GM04504 (cell line): ENCODE measurements at regions not wholly inside any gene's neighbourhood (a gene's known extent, or its start where the extent isn't known, plus 50 kb on each side); places are given as distances from the start of the nearest gene placed in this dataset.
"Not testable (repeated sequence)": the region's sequence is repeated elsewhere in the genome, so short reads cannot be mapped to it uniquely, and the experiment has no call there.

Experiments
- DNase-seq: peaks from one replicate; pipeline ENCODE4 v3.0.0-alpha.2; 2012; ENCODE audit warnings: low read depth

DNA sequence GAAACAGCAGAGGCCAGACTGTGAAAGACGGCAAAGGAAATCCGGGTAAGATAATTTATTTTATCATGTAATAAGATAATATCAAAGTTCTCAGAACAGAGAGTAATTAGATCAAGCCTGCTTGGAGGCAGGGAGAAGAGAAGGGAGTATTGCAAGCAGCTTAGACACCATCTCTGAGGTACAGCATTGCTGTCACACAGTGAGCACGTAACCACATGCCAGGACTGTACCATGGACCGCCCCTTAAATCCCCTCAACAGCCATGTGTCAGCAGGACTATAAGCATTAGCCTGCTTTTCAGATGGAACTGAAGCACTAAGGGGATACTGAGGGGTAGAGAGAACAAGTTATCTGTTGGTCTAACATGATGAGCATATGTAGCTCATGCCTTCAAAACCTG lies 141.5 kb downstream of the C6orf118 start:
- no peak for DNase-seq

DNA sequence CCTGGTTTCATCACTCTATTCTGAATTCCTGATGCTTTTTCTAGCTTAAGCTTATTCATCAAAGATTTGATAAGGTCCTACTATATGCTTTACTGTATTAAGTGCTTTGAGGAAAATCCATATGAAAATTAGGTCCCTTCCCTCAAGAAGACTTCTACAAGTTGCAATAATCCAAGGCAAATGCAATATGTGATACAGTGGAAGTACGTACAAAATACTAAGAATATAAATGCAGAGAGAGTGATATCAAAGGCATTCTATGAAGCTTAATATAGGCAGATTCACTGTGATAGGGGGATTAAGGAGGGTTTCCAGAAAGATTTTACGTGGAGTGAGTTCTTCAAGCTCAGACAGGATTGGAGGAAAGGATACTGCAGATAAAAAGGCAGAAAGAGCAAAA lies 142.1 kb downstream of the C6orf118 start:
- no peak for DNase-seq

DNA sequence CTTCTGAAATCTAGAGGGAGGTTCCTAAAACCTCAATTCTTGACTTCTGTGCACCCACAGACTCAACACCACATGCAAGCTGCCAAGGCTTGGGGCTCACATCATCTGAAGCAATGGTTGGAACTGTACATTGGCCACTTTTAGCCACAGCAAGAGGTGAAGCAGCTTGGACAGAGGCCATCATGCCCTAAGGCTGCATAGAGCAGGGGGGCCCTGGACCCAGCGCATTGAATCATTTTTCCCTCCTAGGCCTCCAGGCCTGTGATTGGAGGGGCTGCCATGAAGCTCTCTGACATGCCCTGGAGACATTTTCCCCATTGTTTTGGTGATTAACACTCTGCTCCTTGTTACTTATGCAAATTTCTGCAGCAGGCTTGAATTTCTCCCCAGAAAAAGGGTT lies 145.9 kb downstream of the C6orf118 start:
- no peak for DNase-seq

- no peak for DNase-seq
Measured at GRCh38 chr6:165159460-165159859, 149.9 kb downstream of the C6orf118 start.

DNA sequence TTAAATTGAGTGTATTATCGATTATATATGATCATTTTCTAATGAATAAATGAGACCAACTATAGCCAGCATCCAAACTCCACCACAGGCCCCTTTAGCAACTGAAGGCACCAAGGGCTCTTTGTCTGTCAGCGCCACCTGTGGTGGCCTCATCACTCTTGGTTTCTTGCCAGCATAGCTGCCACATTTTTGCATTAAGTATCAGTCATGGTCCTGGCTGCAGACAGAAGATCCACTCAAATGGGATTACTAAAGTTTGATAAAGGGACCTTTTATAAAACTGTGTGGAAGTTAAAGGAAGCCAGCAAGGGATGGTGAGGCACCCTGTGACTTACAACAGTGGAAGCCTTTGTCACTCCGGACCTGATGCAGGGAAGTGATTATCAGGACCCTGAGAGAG lies 162.9 kb downstream of the C6orf118 start:
- no peak for DNase-seq

DNA sequence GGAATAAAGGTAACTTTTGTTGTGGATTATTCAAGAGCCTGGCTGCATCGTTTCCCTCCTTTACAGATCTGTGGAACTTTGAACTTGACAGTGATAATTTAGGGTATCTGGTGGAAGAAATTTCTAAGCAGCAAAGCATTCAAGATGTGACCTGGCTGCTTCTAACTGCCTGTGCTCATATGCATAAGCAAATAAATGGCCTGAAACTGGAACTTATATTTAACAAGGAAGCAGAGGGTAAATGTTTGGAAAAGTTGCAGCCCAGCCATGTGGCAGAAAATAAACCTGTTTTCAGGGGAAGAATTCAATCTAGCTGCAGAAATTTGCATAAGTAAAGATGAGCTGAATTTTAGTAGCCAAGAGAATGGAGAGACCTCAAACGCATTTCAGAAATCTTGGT lies 173.5 kb downstream of the C6orf118 start:
- no peak for DNase-seq

- no peak for DNase-seq
Measured at GRCh38 chr6:165129086-165129485, 180.3 kb downstream of the C6orf118 start.

GRCh38 chr6:165127743-165128142 lies 181.7 kb downstream of the C6orf118 start:
- not testable (repeated sequence) for DNase-seq

DNA sequence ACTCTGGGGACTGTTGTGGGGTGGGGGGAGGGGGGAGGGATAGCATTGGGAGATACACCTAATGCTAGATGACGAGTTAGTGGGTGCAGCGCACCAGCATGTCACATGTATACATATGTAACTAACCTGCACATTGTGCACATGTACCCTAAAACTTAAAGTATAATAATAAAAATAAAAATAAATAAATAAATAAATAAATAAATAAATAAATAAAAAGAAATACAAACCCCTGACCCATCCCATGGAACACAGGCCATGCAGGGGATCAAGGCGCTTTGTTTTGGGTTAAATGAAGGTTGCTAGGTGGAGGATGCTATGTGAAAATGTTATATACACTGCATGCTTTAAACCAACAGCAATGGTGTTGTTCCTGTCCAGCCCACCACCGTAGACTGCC lies 184.7 kb downstream of the C6orf118 start:
- DNase-seq: not testable (repeated sequence)

DNA sequence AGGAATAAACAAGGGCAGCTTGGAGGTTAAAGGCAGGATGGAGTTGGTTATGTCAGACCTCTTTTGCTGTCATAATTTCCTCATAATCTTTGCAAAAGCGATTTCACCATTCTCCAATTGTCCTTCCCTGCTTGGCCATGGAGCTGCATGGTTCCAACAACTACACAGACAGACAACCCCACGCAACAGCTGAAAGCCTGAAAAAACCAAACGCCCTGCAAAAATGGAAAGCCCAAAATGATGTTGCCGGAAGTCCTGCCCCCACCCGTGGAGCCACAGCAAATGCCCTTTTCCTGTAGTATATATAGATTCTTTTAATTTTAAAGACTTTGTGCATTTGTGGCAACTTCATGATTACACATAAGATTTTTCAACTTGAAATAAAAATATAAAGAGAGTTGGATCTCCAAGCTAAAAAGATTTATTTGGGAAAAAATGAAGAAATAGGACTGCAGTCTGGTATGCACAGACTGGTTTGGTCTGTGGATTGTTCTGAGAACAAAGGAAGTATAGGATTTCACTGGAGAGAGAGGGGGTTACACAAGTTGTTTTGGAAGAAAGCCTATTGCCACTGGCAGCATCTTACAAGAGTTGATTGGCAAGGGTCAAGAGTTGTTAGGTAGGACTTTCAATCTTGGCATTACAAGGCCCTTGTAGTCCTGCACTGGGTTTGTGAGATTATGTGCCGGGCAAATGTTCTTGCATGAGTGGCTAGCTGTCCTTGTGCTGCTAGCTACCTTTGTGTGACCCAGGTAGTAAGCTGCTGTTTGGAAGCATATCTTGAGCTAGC lies 190.0 kb downstream of the C6orf118 start:
- no peak for DNase-seq

DNA sequence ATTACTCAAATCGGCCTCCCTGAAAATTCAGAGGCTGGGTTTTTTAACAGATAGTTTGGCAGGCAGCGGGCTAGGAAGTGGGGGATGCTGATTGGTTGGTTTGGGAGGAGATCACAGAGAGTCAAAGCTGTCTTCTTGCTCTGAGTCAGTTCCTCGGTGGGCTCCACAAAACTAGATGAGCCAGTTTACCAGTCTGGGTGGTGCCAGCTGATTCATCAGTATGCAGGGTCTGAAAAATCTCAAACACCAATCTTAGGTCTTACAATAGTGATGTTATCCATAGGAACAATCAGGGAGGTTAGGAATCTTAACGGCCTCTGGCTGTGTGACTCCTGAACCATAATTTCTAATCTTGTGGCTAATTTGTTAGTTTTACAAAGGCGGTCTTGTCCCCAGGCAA lies 190.7 kb downstream of the C6orf118 start:
- DNase-seq: no peak

DNA sequence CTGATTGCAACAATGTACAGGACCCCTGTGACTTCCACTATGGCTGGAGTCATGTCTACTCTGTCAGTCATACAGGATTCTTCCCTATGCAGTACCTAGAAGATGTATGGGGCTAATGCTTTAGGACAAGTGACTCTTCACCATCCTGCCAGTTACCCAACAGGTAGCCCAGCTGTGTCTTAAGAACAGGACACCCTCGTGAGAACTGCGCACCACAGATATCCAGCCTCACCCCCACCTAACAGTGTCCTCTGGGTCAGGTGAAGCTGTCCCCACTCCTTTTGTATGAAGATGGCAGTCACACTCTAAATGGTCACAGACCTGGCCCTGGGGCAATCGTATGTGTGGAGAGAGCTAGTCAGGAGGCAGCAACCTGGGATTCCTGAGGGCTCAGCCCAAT lies 191.6 kb downstream of the C6orf118 start:
- DNase-seq: no peak

GRCh38 chr6:165117121-165117520 lies 192.3 kb downstream of the C6orf118 start:
- DNase-seq: peak; percentile 26

DNA sequence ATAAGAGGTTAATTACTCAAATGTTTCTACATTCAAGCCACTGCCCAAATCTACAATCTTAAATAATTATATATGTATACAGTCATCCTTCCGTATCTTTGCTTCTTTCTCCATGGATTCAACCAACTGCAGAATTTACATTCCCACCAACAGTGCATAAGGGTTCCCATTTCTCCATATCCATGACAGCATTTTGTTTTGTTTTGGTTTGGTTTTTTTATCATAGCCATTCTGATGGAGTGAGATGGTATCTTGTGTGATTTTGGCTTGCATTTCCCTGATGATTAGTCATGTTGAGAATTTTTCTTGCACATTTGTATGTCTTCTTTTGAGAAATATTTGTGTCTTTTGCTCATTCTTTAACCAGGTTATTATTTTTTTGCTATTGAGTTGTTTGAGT lies 198.5 kb downstream of the C6orf118 start:
- DNase-seq: peak; percentile 48

- DNase-seq: no peak
Measured at GRCh38 chr6:165109011-165109410, 200.4 kb downstream of the C6orf118 start.

DNA sequence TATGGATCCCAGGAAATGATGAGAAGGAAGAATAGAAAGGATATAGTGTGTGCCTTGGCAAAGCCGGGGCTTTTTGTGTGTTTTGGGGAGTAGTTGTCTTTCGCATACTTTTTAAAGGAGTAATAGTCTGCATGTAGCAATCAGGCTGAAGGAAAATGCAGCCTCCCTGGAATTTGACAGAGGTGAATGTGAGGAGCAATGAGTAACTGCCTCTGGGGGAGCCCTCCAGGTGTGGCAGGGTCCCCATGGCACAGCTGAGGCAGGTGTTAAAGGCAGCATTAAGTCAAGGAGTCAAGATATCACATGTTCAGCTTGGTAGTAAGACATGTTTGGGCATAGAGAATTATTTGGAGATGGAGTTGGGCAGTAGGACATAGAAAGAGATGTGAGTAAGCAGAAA lies 203.1 kb downstream of the C6orf118 start:
- DNase-seq: no peak

- DNase-seq: no peak
Measured at GRCh38 chr6:165098165-165098564, 211.2 kb downstream of the C6orf118 start.

- no peak for DNase-seq
Measured at GRCh38 chr6:165096868-165097267, 212.5 kb downstream of the C6orf118 start.

- no peak for DNase-seq
Measured at GRCh38 chr6:165096209-165096608, 213.2 kb downstream of the C6orf118 start.

DNA sequence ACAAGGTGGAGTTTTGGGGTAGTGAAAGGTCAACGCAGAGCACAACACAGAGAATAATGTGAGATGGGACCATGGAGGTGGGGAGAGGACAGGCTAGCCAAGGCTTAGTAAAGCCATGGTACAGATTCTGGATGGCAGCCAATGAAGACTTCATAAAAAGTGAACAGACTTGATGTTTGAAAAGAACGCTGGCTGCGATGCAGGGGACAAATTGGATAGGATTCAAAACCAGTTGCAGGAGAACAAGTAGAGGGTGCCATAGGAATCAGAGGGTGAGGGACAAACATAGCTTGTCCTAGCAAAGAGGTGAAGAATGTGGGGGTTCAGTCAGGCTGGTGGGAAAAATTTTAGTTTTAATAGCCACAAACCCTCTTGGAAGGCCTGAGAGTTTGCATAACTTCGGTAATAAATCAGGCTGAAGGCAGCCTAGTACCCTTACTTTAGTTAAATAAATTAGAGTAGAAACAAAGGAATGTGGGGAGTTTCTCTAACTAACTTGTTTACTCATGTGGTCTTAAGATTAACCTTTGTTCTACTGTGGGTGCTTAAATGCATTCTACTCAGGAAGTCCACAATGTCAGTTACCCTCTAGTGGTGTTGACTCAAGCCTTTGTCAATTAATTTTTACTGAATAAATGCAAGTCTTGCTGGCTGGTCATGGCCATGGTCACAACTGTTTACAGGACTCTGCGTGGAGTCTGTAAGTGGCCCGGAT lies 216.4 kb downstream of the C6orf118 start:
- DNase-seq: no peak

- peak; percentile 81 for DNase-seq
Measured at GRCh38 chr6:165091121-165091785, 218.2 kb downstream of the C6orf118 start.

- no peak for DNase-seq
Measured at GRCh38 chr6:165090242-165090641, 219.2 kb downstream of the C6orf118 start.

- DNase-seq: no peak
Measured at GRCh38 chr6:165086814-165087213, 222.6 kb downstream of the C6orf118 start.
